ENCODE measurements at regions not wholly inside any gene's neighbourhood (a gene's known extent, or its start where the extent isn't known, plus 50 kb on each side); places are given as distances from the start of the nearest gene placed in this dataset.
"Not testable (repeated sequence)": the region's sequence is repeated elsewhere in the genome, so short reads cannot be mapped to it uniquely, and the experiment has no call there.

- not testable (repeated sequence) for H3K79me2 ChIP-seq (replicated peaks; ENCODE audit: insufficient read depth); H3K27ac Mint-ChIP-seq; H2AFZ ChIP-seq
These were observed 643.6 kb upstream of the CPEB2 start for GRCh38 chr4:14358544-14359160.

GRCh38 chr4:14359991-14360390 lies 642.3 kb upstream of the CPEB2 start:
- Mint-ChIP-seq H3K4me1 (peaks cover 8% of the 10 kb centered on the region), H3K27me3 (ENCODE audit: insufficient read depth, low read depth, poor library complexity) (peaks cover 2% of the 10 kb centered on the region), H3K9me3 (peaks cover 19% of the 10 kb centered on the region), H3K36me3 (ENCODE audit: low read depth) (peaks cover 3% of the 10 kb centered on the region; the same call in 2 of the 3 replicates), H3K27ac (no peak overlapping the region), H3K4me3 (no peak overlapping the region)
- Histone ChIP-seq H3K9me2 (ENCODE audit: insufficient read depth) (peaks cover 4% of the 10 kb centered on the region; the same call in 1 of the 2 replicates), H3K4me3 (no peak overlapping the region), H3K36me3 (ENCODE audit: insufficient read depth) (no peaks in the 10 kb centered on the region), H3K79me2 (replicated peaks; ENCODE audit: insufficient read depth) (no peaks in the 10 kb centered on the region), H2AFZ (no peak overlapping the region), H3K27ac (ENCODE audit: low read depth) (no peak overlapping the region), H3F3A (replicated peaks; ENCODE audit: low read depth) (no peaks in the 10 kb centered on the region), H4K20me1 (replicated peaks; ENCODE audit: insufficient read depth) (no peaks in the 10 kb centered on the region; the same call in 1 of the 2 replicates), H3K4me1 (ENCODE audit: insufficient read depth) (peaks cover 15% of the 10 kb centered on the region), H3K27me3 (ENCODE audit: insufficient read depth) (no peaks in the 10 kb centered on the region), H3K4me2 (no peak overlapping the region)
- TF ChIP-seq CREB1 (CRISPR knock-in tag; IDR thresholded peaks at IDR 0.05; ENCODE audit: low read depth) (no peak), EZH2 (IDR thresholded peaks at IDR 0.05; ENCODE audit: low read depth, unreplicated experiment) (no peak), JUNB (IDR thresholded peaks at IDR 0.05; ENCODE audit: unreplicated experiment) (no peak), REST (IDR thresholded peaks at IDR 0.05; ENCODE audit: unreplicated experiment) (no peak), ETS1 (IDR thresholded peaks at IDR 0.05) (no peak), ZNF114 (CRISPR knock-in tag; IDR thresholded peaks at IDR 0.05) (no peak), CTCF (conservative IDR thresholded peaks at IDR 0.05; ENCODE audit: low read depth in 2 of 2) (no peak), EZH2phosphoT487 (IDR thresholded peaks at IDR 0.05; ENCODE audit: unreplicated experiment) (no peak), ZNF331 (CRISPR knock-in tag; IDR thresholded peaks at IDR 0.05; ENCODE audit: low read depth) (no peak), NANOG (IDR thresholded peaks at IDR 0.05; ENCODE audit: borderline replicate concordance) (no peak)
- no peak for DNase-seq (ENCODE audit: low spot score)
- ATAC-seq: no peak

More at GRCh38 chr4:14358544-14359160, 643.6 kb upstream of the CPEB2 start:
- H3K36me3 Mint-ChIP-seq (ENCODE audit: low read depth); H3K4me3 ChIP-seq; H3F3A ChIP-seq (replicated peaks; ENCODE audit: low read depth); H4K20me1 ChIP-seq (replicated peaks; ENCODE audit: insufficient read depth); H3K4me2 ChIP-seq; H3K4me1 ChIP-seq (ENCODE audit: insufficient read depth); H3K9me2 ChIP-seq (ENCODE audit: insufficient read depth); H3K27ac ChIP-seq (ENCODE audit: low read depth); DNase-seq (ENCODE audit: low spot score); ATAC-seq; H3K4me3 Mint-ChIP-seq; H3K27me3 Mint-ChIP-seq (ENCODE audit: insufficient read depth, low read depth, poor library complexity); H3K27me3 ChIP-seq (ENCODE audit: insufficient read depth); H3K36me3 ChIP-seq (ENCODE audit: insufficient read depth); H3K4me1 Mint-ChIP-seq: not testable (repeated sequence)
- peaks cover 19% of the 10 kb centered on the region for H3K9me3 Mint-ChIP-seq

Data from GM23338 (cell line).